Activated gamma-delta T cell (primary cell): ENCODE measurements at regions not wholly inside any gene's neighbourhood (a gene's known extent, or its start where the extent isn't known, plus 50 kb on each side); places are given as distances from the start of the nearest gene placed in this dataset.
"Not testable (repeated sequence)": the region's sequence is repeated elsewhere in the genome, so short reads cannot be mapped to it uniquely, and the experiment has no call there.

Source experiments
- DNase-seq: peaks from one replicate; lab custom pipeline; 2025; lab: John Stamatoyannopoulos, UW

DNA sequence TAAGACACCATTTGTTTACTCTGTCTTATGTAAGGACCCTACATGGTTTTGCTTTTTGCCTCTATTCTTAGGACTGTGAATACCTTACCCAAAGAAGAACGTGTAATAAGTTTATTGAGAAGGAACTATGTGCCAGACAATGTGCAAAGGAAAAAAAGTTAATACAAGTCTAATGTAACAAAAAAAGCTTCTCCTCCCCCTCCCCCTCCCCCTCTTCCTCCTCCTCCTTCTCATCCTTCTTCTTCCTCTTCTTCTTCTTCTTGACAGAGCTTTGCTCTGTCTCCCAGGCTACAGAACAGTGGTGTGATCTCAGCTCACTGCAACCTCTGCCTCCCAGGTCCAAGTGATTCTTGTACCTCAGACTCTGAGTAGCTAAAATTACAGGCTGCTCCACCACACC, 50.9 kb upstream of the MITF start:
- no peak for DNase-seq

DNA sequence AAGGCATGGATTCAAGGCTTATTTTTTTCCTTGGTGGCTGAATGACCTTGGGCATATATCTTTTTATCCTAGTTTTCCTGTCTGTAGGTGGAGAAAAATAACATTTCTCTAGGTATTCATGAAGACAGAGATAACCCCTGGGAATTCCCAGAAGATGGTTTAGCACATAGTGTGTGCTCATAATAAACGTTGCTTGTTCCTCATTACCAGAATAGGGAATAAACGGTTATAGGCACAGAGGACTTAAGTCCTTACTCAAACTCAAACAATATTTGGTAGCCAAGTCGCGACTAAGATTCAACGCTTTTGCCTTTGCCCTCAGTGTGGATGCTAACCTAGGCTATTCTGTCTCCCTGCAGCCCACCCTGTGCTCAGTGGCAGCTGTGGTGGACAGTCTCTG, 51.6 kb upstream of the MITF start:
- no peak for DNase-seq

DNA sequence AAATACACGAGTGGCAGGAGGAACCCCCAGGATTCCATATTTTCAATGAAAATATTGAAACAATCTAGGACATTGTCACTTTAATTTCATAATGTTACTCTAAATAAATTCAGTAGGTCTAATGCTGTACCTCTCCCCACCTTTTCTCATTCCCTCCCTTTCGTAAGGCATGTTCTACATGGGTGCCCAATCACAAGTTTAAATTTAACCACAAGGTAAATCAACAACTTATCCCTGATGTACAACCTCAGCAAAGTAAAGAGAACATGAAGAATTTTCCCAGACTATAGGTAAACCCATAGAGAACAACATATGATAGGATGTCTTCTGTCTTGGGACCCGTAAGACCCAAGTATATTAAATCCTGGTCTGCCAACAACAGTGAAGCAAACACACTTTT, 53.2 kb upstream of the MITF start:
- DNase-seq = no peak

DNA sequence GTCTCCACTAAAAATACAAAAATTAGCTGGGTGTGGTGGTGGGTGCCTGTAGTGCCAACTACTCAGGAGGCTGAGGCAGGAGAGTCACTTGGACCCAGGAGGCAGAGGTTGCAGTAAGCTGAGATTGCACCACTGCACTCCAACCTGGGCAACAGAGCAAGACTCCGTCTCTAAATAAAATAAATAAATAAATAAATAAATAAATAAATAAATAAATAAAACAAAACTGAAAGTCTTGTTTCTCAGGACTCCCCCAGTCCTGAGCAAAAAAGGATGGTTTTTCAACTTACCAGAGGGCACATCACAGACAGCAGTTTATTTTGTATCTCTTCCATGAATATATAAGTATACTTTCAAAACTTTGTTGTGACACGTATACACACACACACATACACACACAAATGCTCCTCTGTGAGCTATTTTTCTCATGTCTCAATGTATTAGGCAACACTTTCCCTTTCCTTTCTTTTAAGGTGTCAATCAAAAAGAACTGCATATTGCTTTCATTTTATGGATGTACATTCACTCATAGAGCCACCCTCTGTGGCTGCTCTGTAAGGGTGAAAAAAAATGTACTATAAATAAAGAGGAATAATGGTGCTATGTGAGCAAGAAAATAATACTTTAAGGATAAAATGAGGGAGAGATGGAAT, 54.8 kb upstream of the MITF start:
- DNase-seq = no peak

DNA sequence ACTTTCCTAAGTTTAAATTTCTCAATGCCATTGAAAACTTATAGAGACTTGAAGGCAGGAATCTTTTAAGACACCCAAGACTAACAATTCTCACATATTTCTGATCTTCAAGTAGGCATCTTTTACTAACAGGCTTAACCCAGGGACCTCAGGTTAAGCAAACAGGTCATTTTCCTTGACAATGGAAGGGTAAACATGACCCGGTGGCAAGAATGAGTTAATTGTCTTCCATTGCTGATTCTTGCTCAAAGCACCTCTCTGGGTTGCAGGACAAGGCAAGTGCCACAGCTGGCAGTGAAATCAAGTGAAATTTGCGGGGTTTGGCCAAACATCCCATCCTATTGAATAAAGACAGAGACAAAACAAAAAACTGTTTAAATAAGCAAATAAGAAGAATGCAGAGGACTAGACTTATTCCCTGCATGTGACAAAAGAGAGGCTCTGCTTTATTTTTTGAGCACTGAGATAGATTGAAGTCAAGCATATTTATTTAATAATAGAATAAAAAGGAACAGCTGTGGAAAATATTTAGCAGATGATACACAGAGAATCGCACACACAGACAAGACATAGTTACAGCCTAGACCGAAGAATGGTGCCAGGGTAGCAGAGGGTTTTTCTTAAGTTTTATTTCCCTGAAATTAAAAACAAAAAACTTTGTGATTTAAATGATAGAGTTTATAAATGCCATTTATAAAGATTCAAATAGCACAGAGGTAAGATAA, 56.0 kb upstream of the MITF start:
- DNase-seq = no peak

DNA sequence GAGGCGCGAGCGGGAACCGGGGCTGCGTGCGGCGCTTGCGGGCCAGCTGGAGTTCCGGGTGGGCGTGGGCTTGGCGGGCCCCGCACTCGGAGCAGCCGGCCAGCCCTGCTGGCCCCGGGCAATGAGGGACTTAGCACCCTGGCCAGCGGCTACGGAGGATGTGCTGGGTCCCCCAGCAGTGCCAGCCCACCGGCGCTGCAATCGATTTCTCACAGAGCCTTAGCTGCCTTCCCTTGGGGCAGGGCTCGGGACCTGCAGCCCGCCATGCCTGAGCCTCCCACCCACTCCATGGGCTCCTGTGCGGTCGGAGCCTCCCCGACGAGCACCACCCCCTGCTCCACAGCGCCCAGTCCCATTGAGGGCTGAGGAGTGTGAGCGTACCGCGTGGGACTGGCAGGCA, 61.8 kb upstream of the MITF start:
- peak; percentile 4 for DNase-seq

DNA sequence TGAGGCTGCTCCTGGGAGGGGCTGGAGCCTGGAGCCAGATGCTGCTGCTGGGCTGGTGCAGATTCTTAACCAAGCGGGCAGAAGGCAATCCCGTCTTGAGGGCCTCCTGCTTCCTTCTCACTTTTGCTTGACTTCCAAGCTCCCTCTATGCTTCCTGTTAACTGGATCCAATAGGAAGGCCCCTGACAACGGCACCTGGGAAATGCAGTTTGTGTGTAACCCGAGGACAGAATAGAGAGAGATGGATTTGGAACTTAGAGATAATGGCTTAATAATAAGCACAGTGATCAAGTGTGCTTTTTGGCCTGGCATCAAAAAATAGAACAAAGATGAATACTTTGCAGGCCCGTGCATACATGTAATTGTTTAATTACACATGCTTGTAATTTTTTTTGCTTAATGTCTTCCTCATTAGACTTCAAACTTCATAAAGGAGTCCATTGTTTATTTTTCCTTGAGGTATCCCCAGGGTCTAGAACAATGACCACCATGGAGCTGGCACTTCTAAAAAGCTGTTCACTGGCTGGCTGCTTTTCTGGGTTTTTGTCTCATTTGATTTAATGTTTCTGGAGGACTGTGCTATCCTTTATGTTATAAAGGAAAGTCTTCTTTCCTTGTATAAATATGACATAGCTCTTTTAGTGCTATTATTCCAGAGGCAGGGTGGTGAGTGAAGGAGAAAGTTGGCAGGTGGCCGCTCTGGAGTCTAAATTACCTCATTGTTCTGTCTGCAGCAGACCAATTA, 63.3 kb upstream of the MITF start:
- DNase-seq = no peak

DNA sequence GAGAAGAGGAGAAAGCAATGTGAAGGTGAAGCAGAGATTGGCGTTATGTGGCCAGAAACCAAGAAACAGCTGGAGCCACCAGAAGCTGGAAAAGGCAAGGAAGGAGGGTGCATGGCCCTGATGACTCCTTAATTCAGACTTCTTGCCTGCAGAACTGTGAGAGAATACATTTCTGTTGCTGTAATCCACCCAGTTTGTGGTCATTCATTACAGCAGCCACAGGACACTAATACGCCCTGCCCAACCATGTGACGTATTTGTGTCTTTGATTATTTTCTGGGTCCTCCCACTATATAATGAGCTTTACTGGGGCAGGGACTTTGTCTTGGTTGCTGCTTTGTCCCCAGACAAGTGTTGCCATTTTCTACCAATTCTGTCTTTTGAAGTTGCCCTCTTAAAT, 64.5 kb upstream of the MITF start:
- DNase-seq = no peak

DNA sequence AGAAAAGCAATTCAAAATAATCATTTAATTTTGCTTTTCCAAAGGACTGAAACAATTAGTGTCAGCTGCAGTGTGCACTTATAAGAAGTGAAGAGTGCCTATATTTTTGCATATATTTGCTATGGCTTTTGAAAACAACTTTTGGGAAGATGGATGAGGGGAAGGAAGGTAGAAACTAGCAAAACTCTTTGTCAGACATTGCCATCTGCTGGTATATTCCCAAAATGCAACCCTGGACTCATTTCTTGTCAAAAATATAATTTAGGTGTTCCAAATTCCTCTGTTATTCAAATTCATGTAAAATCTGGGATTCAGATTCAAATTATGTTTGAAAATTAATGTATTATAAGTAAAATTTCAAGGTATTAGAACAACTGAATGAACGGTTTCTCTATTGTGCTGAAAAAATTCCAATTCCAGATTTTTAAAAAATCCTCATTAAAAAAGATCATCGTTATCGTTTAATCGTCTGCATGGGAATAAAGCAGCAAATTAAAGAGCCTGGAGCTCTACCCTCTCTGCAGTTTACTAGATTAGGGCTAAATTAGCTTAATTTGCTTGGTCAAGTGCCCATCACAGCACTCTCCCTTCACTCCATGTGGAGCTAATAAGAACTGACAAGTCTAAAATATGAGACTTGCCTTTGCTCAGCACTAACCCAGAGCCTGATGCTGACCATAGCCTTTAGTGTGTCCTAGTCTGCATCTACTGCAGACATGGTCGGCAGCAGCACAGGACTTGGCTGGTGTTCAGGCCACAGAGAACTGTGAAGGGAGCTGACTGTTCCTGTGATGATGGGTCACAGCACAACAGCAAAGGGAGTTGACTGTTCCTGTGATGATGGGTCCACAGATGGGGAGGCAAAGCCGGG, 67.9 kb upstream of the MITF start:
- DNase-seq = no peak

DNA sequence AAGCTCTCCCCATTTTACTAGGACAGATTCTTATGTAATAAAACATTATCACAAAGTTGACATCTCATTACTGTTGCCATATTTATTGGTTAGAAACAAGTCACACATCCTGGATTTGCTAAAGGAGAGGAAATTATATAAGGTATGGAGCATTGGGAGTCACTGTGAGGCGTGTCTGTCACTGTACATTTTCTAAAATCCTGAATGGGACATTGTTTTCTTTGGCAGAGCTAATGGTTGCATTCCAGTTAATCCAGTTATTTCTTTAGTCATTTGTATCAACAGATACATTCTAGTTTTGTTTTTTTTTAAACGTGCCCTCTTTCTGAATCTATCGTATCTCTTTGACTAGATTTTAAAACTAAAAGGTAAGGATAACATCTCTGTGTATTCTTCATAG, 70.2 kb upstream of the MITF start:
- no peak for DNase-seq

DNA sequence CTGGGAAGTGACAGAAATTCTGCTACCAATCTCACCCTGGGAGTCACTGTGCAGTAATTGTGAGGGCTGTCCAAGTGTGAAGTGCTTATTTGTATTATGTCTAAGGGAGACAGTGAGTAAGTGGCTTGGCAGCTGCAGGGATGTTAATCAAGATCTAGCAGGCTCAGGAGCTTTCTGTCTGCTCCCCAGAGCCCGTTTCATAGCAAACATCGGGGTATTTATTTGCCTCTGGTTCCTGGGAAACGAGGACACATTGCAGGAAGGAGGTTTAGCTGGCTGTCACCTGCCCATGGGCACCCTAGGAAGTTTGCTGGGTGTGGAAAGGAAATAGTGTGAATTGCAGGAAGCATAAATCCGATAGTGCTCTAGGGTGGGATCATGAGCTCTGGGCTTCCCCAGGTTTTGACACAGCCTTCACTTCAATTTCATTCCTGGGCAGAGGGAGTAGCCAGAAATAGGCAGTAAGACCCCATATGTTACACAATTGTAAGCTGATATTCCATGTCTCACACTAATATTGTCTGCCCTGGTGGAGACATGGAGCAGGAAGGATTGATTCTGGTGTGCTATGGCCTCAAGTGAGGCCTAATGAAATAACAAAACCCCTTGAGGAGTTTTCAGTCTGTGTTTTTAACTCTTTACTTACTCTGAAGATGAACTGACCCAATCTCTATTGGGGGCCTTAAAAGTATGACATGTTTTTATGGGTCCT, 74.1 kb upstream of the MITF start:
- no peak for DNase-seq

DNA sequence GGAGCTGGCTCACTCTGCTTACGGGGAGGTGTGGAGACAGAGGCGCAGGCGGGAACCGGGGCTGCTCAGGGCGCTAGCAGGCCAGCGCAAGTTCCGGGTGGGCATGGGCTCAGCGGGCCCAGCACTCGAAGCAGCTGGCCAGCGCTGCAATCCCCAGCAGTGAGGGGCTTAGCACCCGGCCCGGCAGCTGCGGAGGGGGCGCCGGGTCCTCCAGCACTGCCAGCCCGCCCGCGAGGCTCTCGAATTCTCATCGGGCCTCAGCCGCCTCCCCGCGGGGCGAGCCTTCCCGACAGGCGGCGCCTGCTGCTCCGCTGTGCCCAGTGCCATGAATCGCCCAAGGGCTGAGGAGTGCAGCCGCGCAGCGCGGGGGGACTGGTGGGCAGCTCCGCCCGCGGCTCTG, 78.6 kb upstream of the MITF start:
- DNase-seq = peak; percentile 11

DNA sequence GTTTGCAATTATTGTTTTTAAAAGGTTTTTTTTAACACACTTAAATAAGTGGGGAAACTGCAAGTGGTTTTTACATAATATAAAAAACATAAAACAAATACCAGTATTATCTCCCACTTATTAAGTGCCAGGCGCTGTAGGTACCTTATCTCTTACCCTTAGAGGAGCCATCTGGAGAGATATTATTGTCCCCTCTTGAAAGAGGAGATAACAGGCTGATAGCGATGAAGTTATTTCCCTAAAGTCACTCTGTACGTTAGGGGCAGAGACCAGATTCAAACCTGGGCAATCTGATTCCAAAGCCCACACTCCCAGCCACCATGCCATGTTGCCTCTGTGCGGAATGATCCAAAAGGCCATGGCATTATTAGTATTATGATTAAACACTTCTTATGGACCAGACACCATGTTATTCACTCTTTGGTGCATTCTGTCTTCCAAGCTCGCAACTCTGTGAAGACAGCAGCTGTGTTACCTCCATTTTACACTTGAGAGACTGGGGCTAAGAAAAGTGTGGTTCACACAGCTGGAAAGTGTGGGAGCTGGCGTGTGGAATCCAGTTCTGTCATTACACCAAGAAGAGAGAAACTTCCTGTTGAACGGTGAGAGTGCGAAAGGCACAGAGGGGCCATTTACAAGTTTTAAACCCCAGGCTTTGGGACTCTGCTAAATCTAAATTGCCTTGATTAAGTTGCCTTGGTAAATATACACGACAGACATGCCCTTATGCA, 79.9 kb upstream of the MITF start:
- no peak for DNase-seq

DNA sequence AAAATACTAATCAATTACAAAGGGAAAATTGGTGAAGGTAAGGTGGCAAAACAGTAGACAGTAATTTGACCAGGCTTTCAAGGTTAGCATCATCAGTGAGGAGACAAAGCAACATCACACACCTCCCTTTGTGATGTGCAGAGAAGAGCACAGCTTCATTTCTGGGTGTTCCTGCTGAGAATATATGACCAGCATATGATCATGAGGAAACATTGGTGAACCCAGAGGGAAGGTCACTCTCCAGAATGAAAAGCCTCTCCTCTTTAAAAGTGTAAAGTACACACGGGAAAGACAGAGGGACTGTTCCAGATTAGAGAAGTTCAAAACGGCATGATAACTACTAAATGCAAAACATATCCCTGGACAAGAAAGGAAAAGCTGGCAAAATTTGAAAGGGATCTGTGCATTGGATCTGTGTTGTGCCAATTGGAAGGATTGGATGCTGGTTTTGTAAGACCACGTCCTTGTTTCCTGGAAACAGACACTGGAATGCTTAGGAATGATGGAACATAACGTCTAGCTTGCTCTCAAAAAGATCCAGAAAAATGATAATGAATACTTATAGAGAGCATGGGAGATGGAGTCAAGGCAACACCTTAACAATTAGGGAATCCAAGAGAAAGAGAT, 80.6 kb upstream of the MITF start:
- no peak for DNase-seq

DNA sequence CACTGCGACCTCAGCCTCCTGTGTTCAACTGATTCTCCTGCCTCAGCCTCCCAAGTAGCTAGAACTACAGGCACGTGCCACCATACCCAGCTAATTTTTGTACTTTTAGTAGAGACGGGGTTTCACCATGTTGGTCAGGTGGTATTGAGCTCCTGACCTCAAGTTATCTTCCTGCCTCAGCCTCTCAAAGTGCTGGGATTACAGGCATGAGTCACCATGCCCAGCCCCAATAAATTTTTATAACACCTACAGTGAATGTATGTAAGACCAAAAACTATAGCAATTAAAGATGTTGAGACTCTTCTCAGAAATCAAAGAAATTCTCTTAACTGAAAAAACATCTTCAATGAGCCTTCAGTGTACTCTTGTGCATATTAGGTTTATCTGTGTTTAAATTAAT, 82.2 kb upstream of the MITF start:
- not testable (repeated sequence) for DNase-seq

DNA sequence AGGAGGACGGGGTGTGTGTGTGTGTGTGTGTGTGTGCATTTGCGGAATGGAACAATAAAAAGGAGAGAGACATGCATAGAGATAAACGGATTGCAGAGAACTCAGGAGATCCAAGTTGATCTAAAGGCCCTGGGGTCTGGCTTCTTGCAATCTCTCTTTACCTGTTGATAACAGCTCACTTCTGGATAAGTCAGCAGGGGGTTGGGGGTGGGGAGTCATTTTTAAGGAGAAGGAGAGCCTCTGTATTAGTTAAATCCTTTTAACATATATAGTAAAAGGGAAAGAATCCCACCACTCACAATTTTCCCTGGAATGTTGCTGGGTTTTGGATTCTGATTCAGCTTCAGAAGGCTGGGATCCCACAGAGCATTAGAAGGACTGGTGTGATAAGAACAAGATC, 87.5 kb upstream of the MITF start:
- no peak for DNase-seq

DNA sequence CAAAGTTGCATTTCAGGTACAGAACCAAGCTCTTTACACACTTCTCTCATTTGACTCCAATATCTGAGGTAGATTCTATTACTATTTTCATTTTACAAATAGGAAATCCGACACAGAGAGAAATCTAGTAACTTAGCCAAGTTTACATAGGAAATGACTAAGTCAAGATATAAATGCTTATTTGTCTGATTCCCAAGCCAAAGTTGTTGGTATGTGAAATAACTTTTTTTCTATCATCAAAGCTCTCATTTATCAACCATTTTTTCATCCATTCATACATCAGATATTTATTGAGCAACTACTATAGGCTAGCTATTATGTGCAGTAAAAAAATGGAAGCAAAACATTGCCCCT, 89.2 kb upstream of the MITF start:
- DNase-seq = no peak

DNA sequence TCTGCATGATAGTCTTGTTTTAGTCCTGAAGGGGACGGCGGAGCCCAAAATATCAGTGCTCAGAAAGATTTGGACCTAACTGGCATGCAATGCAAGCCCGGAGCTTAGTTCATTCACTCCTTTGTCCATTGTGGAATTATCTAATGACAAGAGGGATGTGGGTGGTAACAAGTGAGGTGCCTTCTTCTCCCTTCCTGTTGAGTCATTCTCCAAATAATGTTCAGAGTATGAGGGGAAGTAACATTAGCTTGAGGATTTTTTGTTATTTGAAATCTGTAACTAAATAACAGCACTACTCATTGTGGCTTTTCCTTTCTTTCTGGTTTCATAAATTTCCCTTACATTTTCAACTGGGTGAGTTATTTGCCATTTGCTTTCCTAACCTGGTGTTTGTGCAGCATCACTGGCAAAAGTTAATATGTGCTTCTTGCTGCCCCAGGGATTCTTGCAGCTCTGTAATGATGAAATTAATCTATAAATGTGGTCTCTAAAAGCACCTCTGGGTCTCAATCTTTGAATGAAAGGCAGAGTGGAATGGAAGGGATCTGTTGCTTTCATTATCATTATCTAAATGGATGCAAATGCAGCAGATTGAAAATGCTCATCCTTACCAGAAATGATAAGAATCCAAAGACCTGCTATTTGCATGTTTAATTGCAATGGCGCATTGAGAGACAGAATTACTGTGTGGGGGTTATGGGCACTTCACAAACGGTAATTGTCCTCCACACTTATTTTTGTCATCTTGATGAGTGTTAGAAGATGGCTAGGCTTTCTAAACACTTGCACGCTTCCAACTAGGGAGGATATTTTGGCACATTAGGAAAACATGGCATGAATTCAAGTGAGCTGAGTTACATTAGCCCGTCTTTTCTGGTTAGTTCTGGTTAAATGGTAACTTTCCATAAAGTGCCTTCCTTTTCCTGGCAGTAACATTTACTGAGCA, 89.9 kb upstream of the MITF start:
- DNase-seq = no peak

DNA sequence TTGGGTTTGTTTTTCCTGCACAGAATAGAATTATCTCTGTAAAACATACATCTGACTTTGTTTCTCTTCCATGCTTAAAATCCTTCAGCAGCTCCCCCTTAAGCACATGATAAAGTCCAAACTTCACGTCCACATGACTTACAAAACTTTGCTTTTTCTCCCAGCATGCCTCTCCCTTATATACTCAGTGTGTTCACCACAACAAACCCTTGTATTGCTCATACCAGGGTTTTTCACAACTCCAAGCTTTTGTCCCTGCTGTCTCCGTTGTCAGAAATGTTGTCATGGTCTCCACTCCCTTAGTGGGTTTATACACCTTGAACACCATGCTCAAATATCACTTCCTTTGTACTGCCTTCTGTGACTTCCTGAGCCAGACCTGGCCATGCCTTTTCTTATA, 91.1 kb upstream of the MITF start:
- DNase-seq = no peak
